A673 (cell line): ENCODE measurements at regions not wholly inside any gene's neighbourhood (a gene's known extent, or its start where the extent isn't known, plus 50 kb on each side); places are given as distances from the start of the nearest gene placed in this dataset.

Experiments used
- EZH2 ChIP-seq: fragments of 200-600 bp; sonication (generic); IDR thresholded peaks from 2 replicates; pipeline ENCODE4 v1.6.1; 2017; ENCODE audit warnings: borderline replicate concordance, low read depth, mild to moderate bottlenecking, mixed read lengths, antibody characterized with exemption, low read length; ENCODE audit not compliant: poor library complexity, severe bottlenecking
- TF ChIP-seq, protein P1 (sequence below): fragments of 300-800, 200-600 bp; sonication (generic); conservative IDR thresholded peaks from 2 replicates; pipeline ENCODE4 v1.5.1; 2017; ENCODE audit warnings: low read depth, mild to moderate bottlenecking, antibody characterized with exemption, low read length, moderate library complexity, mixed read lengths

- TF ChIP-seq, protein P1, sequence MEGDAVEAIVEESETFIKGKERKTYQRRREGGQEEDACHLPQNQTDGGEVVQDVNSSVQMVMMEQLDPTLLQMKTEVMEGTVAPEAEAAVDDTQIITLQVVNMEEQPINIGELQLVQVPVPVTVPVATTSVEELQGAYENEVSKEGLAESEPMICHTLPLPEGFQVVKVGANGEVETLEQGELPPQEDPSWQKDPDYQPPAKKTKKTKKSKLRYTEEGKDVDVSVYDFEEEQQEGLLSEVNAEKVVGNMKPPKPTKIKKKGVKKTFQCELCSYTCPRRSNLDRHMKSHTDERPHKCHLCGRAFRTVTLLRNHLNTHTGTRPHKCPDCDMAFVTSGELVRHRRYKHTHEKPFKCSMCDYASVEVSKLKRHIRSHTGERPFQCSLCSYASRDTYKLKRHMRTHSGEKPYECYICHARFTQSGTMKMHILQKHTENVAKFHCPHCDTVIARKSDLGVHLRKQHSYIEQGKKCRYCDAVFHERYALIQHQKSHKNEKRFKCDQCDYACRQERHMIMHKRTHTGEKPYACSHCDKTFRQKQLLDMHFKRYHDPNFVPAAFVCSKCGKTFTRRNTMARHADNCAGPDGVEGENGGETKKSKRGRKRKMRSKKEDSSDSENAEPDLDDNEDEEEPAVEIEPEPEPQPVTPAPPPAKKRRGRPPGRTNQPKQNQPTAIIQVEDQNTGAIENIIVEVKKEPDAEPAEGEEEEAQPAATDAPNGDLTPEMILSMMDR, result no peak
- TF ChIP-seq EZH2, result no peak
Observed at GRCh38 chr12:114827461-114827860, 143.5 kb upstream of the TBX3 start.
